SK-N-SH treated with all-trans-retinoic acid at 6 μM for 48 hours (cell line): ENCODE measurements at regions not wholly inside any gene's neighbourhood (a gene's known extent, or its start where the extent isn't known, plus 50 kb on each side); places are given as distances from the start of the nearest gene placed in this dataset.

ENCODE experiments used
- ATAC-seq: fragments of 200-7000 bp; cut with Tn5 transposase; 3 replicates; pipeline ENCODE4 v1.9.1; 2020; ENCODE audit warnings: mild to moderate bottlenecking, moderate library complexity
- ARNTL ChIP-seq: fragments of 450-650 bp; formaldehyde crosslinking; IDR thresholded peaks from 2 replicates; pipeline ENCODE4 v1.5.0; 2020; ENCODE audit warnings: low read depth, mild to moderate bottlenecking, moderate library complexity, borderline replicate concordance
- BACH2 ChIP-seq: fragments of 250-450 bp; sonication (Bioruptor Pico); IDR thresholded peaks from 2 replicates; pipeline ENCODE4 v1.9.0; 2021; ENCODE audit warnings: mild to moderate bottlenecking, borderline replicate concordance
- CREB5 ChIP-seq: fragments of 250-450 bp; sonication (Bioruptor Pico); IDR thresholded peaks from 2 replicates; pipeline ENCODE4 v1.5.1; 2020; ENCODE audit warnings: low read depth, mild to moderate bottlenecking, moderate library complexity
- CSDC2 ChIP-seq: fragments of 250-450 bp; sonication (Bioruptor Pico); IDR thresholded peaks from 2 replicates; pipeline ENCODE4 v1.5.0; 2020; ENCODE audit warnings: mild to moderate bottlenecking, moderate library complexity
- CSRNP3 ChIP-seq: fragments of 250-450 bp; sonication (Bioruptor Pico); IDR thresholded peaks from 2 replicates; pipeline ENCODE4 v1.5.1; 2021; ENCODE audit warnings: mild to moderate bottlenecking, moderate library complexity
- ESRRG ChIP-seq: fragments of 250-450 bp; sonication (Bioruptor Pico); IDR thresholded peaks from 2 replicates; pipeline ENCODE4 v1.6.1; 2021; ENCODE audit warnings: mild to moderate bottlenecking
- GLIS3 ChIP-seq: fragments of 250-450 bp; sonication (Bioruptor Pico); IDR thresholded peaks from 2 replicates; pipeline ENCODE4 v1.5.0; 2020; ENCODE audit warnings: mild to moderate bottlenecking, moderate library complexity
- ISL1 ChIP-seq: fragments of 250-450 bp; sonication (Bioruptor Pico); IDR thresholded peaks from 2 replicates; pipeline ENCODE4 v2.1.2; 2022; ENCODE audit warnings: mild to moderate bottlenecking, moderate library complexity
- OSR1 ChIP-seq: fragments of 250-450 bp; sonication (Bioruptor Pico); IDR thresholded peaks from 2 replicates; pipeline ENCODE4 v1.8.0; 2022; ENCODE audit warnings: moderate library complexity, mild to moderate bottlenecking, inconsistent platforms
- PATZ1 ChIP-seq: fragments of 250-450 bp; sonication (Bioruptor Pico); IDR thresholded peaks from 2 replicates; pipeline ENCODE4 v1.8.0; 2020; ENCODE audit warnings: mild to moderate bottlenecking, moderate library complexity, borderline replicate concordance
- POU6F1 ChIP-seq: fragments of 250-450 bp; sonication (Bioruptor Pico); IDR thresholded peaks from 2 replicates; pipeline ENCODE4 v1.8.0; 2021; ENCODE audit warnings: low read depth, mild to moderate bottlenecking, moderate library complexity, borderline replicate concordance
- PPARA ChIP-seq: fragments of 250-450 bp; sonication (Bioruptor Pico); IDR thresholded peaks from 2 replicates; pipeline ENCODE4 v1.5.0; 2020; ENCODE audit warnings: mild to moderate bottlenecking, borderline replicate concordance
- RARB ChIP-seq: fragments of 250-450 bp; sonication (Bioruptor Pico); IDR thresholded peaks from 2 replicates; pipeline ENCODE4 v1.8.0; 2021; ENCODE audit warnings: mild to moderate bottlenecking, moderate library complexity
- SNAI2 ChIP-seq: fragments of 250-450 bp; sonication (Bioruptor Pico); IDR thresholded peaks from 2 replicates; pipeline ENCODE4 v1.5.0; 2020; ENCODE audit warnings: mild to moderate bottlenecking, moderate library complexity
- TCF4 ChIP-seq: fragments of 250-450 bp; sonication (Bioruptor Pico); IDR thresholded peaks from 2 replicates; pipeline ENCODE4 v1.8.0; 2021; ENCODE audit warnings: mild to moderate bottlenecking, moderate library complexity, borderline replicate concordance
- TOX ChIP-seq: fragments of 250-450 bp; sonication (Bioruptor Pico); IDR thresholded peaks from 2 replicates; pipeline ENCODE4 v1.8.0; 2021; ENCODE audit warnings: mild to moderate bottlenecking, moderate library complexity, borderline replicate concordance
- TSHZ2 ChIP-seq: fragments of 250-450 bp; sonication (Bioruptor Pico); IDR thresholded peaks from 2 replicates; pipeline ENCODE4 v1.5.0; 2020; ENCODE audit warnings: mild to moderate bottlenecking, moderate library complexity
- ZC3H10 ChIP-seq: fragments of 250-450 bp; sonication (Bioruptor Pico); IDR thresholded peaks from 2 replicates; pipeline ENCODE4 v1.5.1; 2021; ENCODE audit warnings: mild to moderate bottlenecking, moderate library complexity
- ZFP3 ChIP-seq: fragments of 250-450 bp; sonication (Bioruptor Pico); IDR thresholded peaks from 2 replicates; pipeline ENCODE4 v1.5.0; 2020; ENCODE audit warnings: mild to moderate bottlenecking, moderate library complexity
- ZFP30 ChIP-seq: fragments of 450-650 bp; formaldehyde crosslinking; IDR thresholded peaks from 2 replicates; pipeline ENCODE4 v1.5.0; 2022; ENCODE audit warnings: mild to moderate bottlenecking, moderate library complexity
- ZNF70 ChIP-seq: fragments of 450-650 bp; formaldehyde crosslinking; IDR thresholded peaks from 2 replicates; pipeline ENCODE4 v1.5.0; 2020; ENCODE audit warnings: mild to moderate bottlenecking, moderate library complexity
- ZNF8 ChIP-seq: fragments of 450-650 bp; formaldehyde crosslinking; IDR thresholded peaks from 2 replicates; pipeline ENCODE4 v1.5.0; 2020; ENCODE audit warnings: mild to moderate bottlenecking, moderate library complexity

- TF ChIP-seq ZFP30 (CRISPR knock-in tag) (no peak), BACH2 (CRISPR knock-in tag) (no peak)
- TF ChIP-seq, all 23 proteins: peak for 0
- ATAC-seq, result no peak
Observed at GRCh38 chrX:40818236-40818635, 82.9 kb upstream of the MED14 start.

GRCh38 chrX:40821780-40822179 lies 86.4 kb upstream of the MED14 start:
- TF ChIP-seq GLIS3 (CRISPR knock-in tag), result no peak
- TF ChIP-seq ISL1 (CRISPR knock-in tag), result no peak
- TF ChIP-seq TOX (CRISPR knock-in tag), result no peak
- no peak for TF ChIP-seq CREB5 (CRISPR knock-in tag)
- TF ChIP-seq CSRNP3, result no peak
- no peak for TF ChIP-seq OSR1 (CRISPR knock-in tag)
- TF ChIP-seq SNAI2, result no peak
- TF ChIP-seq TCF4 (CRISPR knock-in tag), result no peak
- TF ChIP-seq ARNTL (CRISPR knock-in tag), result no peak
- no peak for TF ChIP-seq PPARA (CRISPR knock-in tag)
- TF ChIP-seq TSHZ2 (CRISPR knock-in tag), result no peak
- no peak for TF ChIP-seq ESRRG (CRISPR knock-in tag)
- TF ChIP-seq ZC3H10 (CRISPR knock-in tag), result no peak
- TF ChIP-seq ZNF70, result no peak
- no peak for TF ChIP-seq ZFP3 (CRISPR knock-in tag)
- TF ChIP-seq RARB (CRISPR knock-in tag), result no peak
- TF ChIP-seq POU6F1, result no peak
- TF ChIP-seq CSDC2 (CRISPR knock-in tag), result no peak
- TF ChIP-seq, all 23 proteins: peak for 0
- no peak for ATAC-seq

- ATAC-seq, result no peak
- no peak for TF ChIP-seq BACH2 (CRISPR knock-in tag)
- no peak for TF ChIP-seq ZNF8
- TF ChIP-seq POU6F1, result no peak
- TF ChIP-seq RARB (CRISPR knock-in tag), result no peak
- TF ChIP-seq ZNF70, result no peak
Observed at GRCh38 chrX:40827331-40827730, 92.0 kb upstream of the MED14 start.

- no peak for ATAC-seq
- TF ChIP-seq ESRRG (CRISPR knock-in tag), result no peak
- no peak for TF ChIP-seq ARNTL (CRISPR knock-in tag)
- no peak for TF ChIP-seq ZNF8
- no peak for TF ChIP-seq CSRNP3
- no peak for TF ChIP-seq CSDC2 (CRISPR knock-in tag)
- TF ChIP-seq PATZ1 (CRISPR knock-in tag), result no peak
- TF ChIP-seq ZC3H10 (CRISPR knock-in tag), result no peak
- no peak for TF ChIP-seq GLIS3 (CRISPR knock-in tag)
- no peak for TF ChIP-seq SNAI2
Observed at GRCh38 chrX:40831750-40832149, 96.4 kb upstream of the MED14 start.
